Fibroblast of lung (primary cell): ENCODE measurements at regions not wholly inside any gene's neighbourhood (a gene's known extent, or its start where the extent isn't known, plus 50 kb on each side); places are given as distances from the start of the nearest gene placed in this dataset.

Source experiments
- DNase-seq, 2 donors: peaks; one replicate each; pipeline versions ENCODE4 v3.0.0 to v3.0.0-alpha.2; 2010; ENCODE audit warnings: low read depth in 2 of 2
- H2AFZ ChIP-seq: 2 replicates; pipeline ENCODE4 v1.5.1; 2012; ENCODE audit warnings: low read length, control low read depth, inconsistent platforms
- H3K27ac ChIP-seq: 2 replicates; pipeline ENCODE4 v1.5.1; 2011; ENCODE audit warnings: low read length, control low read depth; ENCODE audit not compliant: insufficient read depth
- H3K27me3 ChIP-seq: 2 replicates; pipeline ENCODE4 v1.5.1; 2011; ENCODE audit warnings: mild to moderate bottlenecking, low read length; ENCODE audit not compliant: control insufficient read depth, insufficient read depth
- H3K36me3 ChIP-seq: 2 replicates; pipeline ENCODE4 v1.5.1; 2011; ENCODE audit warnings: low read length; ENCODE audit not compliant: control insufficient read depth, insufficient read depth
- H3K4me1 ChIP-seq: 2 replicates; pipeline ENCODE4 v1.5.1; 2011; ENCODE audit warnings: low read length; ENCODE audit not compliant: control insufficient read depth, insufficient read depth; ENCODE audit errors: extremely low read depth
- H3K4me2 ChIP-seq: 2 replicates; pipeline ENCODE4 v1.5.1; 2011; ENCODE audit warnings: low read length, control low read depth; ENCODE audit not compliant: insufficient read depth; ENCODE audit errors: extremely low read depth
- H3K4me3 ChIP-seq, 4 experiments: fragments of 200-600 bp in 1 of 4; sonication (generic) in 1 of 4; replicated peaks in 1 of 4; 2 replicates each; pipeline ENCODE4 v1.5.1; 2011 to 2016; ENCODE audit warnings: low read length in 4 of 4, low read depth in 3 of 4, mild to moderate bottlenecking in 3 of 4, control low read depth in 2 of 4, inconsistent platforms in 1 of 4, mixed read lengths in 1 of 4; ENCODE audit not compliant: insufficient read depth in 1 of 4; ENCODE audit errors: control extremely low read depth in 1 of 4
- H3K79me2 ChIP-seq: 2 replicates; pipeline ENCODE4 v1.5.1; 2012; ENCODE audit warnings: mild to moderate bottlenecking, low read length, inconsistent platforms; ENCODE audit not compliant: control insufficient read depth, insufficient read depth
- H3K9ac ChIP-seq: 2 replicates; pipeline ENCODE4 v1.5.1; 2011; ENCODE audit warnings: mild to moderate bottlenecking, low read length, control low read depth; ENCODE audit not compliant: insufficient read depth
- H3K9me3 ChIP-seq: 2 replicates; pipeline ENCODE4 v1.5.1; 2012; ENCODE audit warnings: low read depth, low read length; ENCODE audit not compliant: control insufficient read depth, insufficient read depth
- H4K20me1 ChIP-seq: 2 replicates; pipeline ENCODE4 v1.5.1; 2011; ENCODE audit warnings: low read length; ENCODE audit not compliant: control insufficient read depth, insufficient read depth; ENCODE audit errors: extremely low read depth
- EZH2 ChIP-seq: IDR thresholded peaks from 2 replicates; pipeline ENCODE4 v1.5.1; 2012; ENCODE audit warnings: low read length, control low read depth, mild to moderate bottlenecking; ENCODE audit errors: missing control alignments
- TF ChIP-seq, protein P1 (sequence below), 2 donors: IDR thresholded peaks in 1 of 2; conservative IDR thresholded peaks in 1 of 2; 1 replicate in 1 of 2; 2 replicates in 1 of 2; pipeline ENCODE4 v1.5.1; 2011 to 2012; ENCODE audit warnings: low read length in 2 of 2, control low read depth in 1 of 2, inconsistent platforms in 1 of 2, low read depth in 1 of 2, mild to moderate bottlenecking in 1 of 2

DNA sequence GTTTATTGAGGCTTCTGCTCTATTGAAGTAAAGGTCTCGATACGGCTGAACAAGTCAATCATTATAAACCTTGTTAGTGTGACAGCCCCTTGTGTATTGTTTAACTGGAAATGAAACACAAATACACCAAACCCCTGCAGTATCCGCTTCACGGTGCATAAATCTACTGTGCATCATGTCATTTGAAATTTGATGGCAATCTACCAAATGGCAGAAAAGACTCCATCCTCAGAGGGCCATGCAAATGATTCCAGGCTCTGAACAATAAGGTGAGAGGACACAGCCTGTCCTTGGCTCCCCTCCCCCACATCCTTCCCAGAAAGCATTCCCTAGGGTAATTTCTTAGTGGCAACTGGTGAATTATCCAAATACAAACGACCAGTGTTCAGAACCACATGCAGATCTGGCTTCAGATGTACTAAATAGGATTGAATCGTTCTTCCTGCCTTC is 80.6 kb downstream of the ADCYAP1 start:
- H4K20me1 ChIP-seq = no peaks in the 10 kb centered on the region
- H3K9ac ChIP-seq = no peak overlapping the region
- no peaks in the 10 kb centered on the region for H3K27me3 ChIP-seq
- no peak for DNase-seq
- no peaks in the 10 kb centered on the region for H3K36me3 ChIP-seq
- TF ChIP-seq EZH2 = no peak
- TF ChIP-seq, protein P1, sequence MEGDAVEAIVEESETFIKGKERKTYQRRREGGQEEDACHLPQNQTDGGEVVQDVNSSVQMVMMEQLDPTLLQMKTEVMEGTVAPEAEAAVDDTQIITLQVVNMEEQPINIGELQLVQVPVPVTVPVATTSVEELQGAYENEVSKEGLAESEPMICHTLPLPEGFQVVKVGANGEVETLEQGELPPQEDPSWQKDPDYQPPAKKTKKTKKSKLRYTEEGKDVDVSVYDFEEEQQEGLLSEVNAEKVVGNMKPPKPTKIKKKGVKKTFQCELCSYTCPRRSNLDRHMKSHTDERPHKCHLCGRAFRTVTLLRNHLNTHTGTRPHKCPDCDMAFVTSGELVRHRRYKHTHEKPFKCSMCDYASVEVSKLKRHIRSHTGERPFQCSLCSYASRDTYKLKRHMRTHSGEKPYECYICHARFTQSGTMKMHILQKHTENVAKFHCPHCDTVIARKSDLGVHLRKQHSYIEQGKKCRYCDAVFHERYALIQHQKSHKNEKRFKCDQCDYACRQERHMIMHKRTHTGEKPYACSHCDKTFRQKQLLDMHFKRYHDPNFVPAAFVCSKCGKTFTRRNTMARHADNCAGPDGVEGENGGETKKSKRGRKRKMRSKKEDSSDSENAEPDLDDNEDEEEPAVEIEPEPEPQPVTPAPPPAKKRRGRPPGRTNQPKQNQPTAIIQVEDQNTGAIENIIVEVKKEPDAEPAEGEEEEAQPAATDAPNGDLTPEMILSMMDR (conservative IDR thresholded peaks at IDR 0.05 in 1 of 2, IDR thresholded peaks at IDR 0.05 in 1 of 2; ENCODE audit: low read depth in 1 of 2, low read length in 2 of 2) = no peak
- no peak overlapping the region for H3K4me2 ChIP-seq
- no peak overlapping the region for H2AFZ ChIP-seq
- no peaks in the 10 kb centered on the region for H3K79me2 ChIP-seq
- H3K9me3 ChIP-seq = no peaks in the 10 kb centered on the region
- H3K27ac ChIP-seq = no peak overlapping the region
- H3K4me1 ChIP-seq = no peaks in the 10 kb centered on the region
- H3K4me3 ChIP-seq = no peak overlapping the region

DNA sequence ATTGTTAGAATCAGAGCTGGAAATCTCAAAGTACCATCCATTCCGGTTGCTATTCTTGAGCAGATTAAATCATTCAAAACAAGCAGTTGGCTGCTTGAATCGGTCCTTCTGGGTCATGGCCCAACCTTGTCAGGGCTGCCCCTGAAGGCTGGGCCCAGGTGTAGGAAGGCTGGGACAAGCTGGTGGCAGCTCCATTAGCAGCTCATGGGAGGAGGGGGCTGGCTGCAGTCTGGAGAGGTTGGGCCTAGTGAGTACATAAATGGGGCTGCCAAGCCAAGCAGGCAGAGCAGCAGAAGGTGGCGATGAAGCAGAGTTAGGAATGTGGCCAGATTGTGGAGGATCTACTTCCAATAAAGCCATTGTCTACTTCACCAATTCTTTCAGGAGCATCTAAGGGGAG is 81.4 kb downstream of the ADCYAP1 start:
- Histone ChIP-seq H4K20me1 (no peaks in the 10 kb centered on the region), H3K36me3 (no peaks in the 10 kb centered on the region), H3K9me3 (no peaks in the 10 kb centered on the region), H2AFZ (no peak overlapping the region), H3K27ac (no peak overlapping the region), H3K4me1 (no peaks in the 10 kb centered on the region), H3K4me2 (no peak overlapping the region), H3K9ac (no peak overlapping the region), H3K4me3 (no peak overlapping the region), H3K79me2 (no peaks in the 10 kb centered on the region), H3K27me3 (no peaks in the 10 kb centered on the region)
- TF ChIP-seq, protein P1 (conservative IDR thresholded peaks at IDR 0.05 in 1 of 2, IDR thresholded peaks at IDR 0.05 in 1 of 2; ENCODE audit: low read depth in 1 of 2, low read length in 2 of 2) = no peak
- TF ChIP-seq EZH2 = no peak
- peak in 1 of 2 donors; percentile 52 for DNase-seq

DNA sequence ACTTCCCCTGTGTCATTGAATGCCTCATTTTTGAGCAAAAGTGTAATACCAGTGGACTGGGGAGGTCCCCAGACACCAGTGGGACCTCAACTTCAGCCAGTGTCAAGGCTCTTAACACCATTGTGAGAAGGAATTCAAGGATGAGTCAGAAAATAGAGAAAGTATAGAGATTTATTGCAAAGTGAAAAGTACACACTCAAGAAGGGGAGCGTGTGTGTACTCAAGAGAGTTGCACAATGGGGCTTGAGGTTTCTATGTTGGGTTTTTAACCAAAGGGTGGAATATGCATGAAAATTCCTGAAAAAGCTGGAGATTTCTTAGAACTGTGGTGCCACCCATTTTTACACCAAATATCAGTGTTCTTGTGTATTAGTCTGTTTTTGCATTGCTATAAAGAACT is 81.9 kb downstream of the ADCYAP1 start:
- Histone ChIP-seq H4K20me1 (no peaks in the 10 kb centered on the region), H3K4me1 (no peaks in the 10 kb centered on the region), H3K27ac (no peak overlapping the region), H3K27me3 (no peaks in the 10 kb centered on the region), H3K36me3 (no peaks in the 10 kb centered on the region), H3K9me3 (no peaks in the 10 kb centered on the region), H3K4me3 (no peak overlapping the region), H3K9ac (no peak overlapping the region), H3K4me2 (no peak overlapping the region), H3K79me2 (no peaks in the 10 kb centered on the region), H2AFZ (no peak overlapping the region)
- DNase-seq = no peak
- TF ChIP-seq, protein P1 (conservative IDR thresholded peaks at IDR 0.05 in 1 of 2, IDR thresholded peaks at IDR 0.05 in 1 of 2; ENCODE audit: low read depth in 1 of 2, low read length in 2 of 2) = no peak
- no peak for TF ChIP-seq EZH2
